Stimulated activated CD8-positive, alpha-beta memory T cell treated with anti-CD3 and anti-CD28 coated beads, Interleukin-7, amount 100 ng/mL, for 4 hours (primary cell): ENCODE measurements at regions not wholly inside any gene's neighbourhood (a gene's known extent, or its start where the extent isn't known, plus 50 kb on each side); places are given as distances from the start of the nearest gene placed in this dataset.

Experiments used
- DNase-seq, 2 donors: peaks; one replicate each; pipeline ENCODE4 v3.0.0-alpha.2; 2020; ENCODE audit warnings: low read depth in 2 of 2

- DNase-seq: no peak
These were observed 421.7 kb downstream of the INSC start for GRCh38 chr11:15536438-15536837.

- no peak for DNase-seq
These were observed 424.9 kb downstream of the INSC start for GRCh38 chr11:15539645-15540044.

GRCh38 chr11:15541079-15541478, 426.4 kb downstream of the INSC start:
- DNase-seq: no peak

- DNase-seq: no peak
These were observed 429.6 kb downstream of the INSC start for GRCh38 chr11:15544353-15544752.

- no peak for DNase-seq
These were observed 433.0 kb downstream of the INSC start for GRCh38 chr11:15547685-15548084.

GRCh38 chr11:15551901-15552851, 437.5 kb downstream of the INSC start:
- DNase-seq: no peak

GRCh38 chr11:15555161-15555560, 440.4 kb downstream of the INSC start:
- DNase-seq: no peak

GRCh38 chr11:15557457-15558230, 442.9 kb downstream of the INSC start:
- DNase-seq: no peak

- no peak for DNase-seq
These were observed 443.9 kb downstream of the INSC start for GRCh38 chr11:15558513-15559181.

- DNase-seq: no peak
These were observed 446.2 kb downstream of the INSC start for GRCh38 chr11:15560689-15561467.

GRCh38 chr11:15562230-15562629, 447.5 kb downstream of the INSC start:
- DNase-seq: no peak

GRCh38 chr11:15563054-15563453, 448.3 kb downstream of the INSC start:
- no peak for DNase-seq

- DNase-seq: no peak
These were observed 451.2 kb downstream of the INSC start for GRCh38 chr11:15565880-15566279.

- no peak for DNase-seq
These were observed 453.7 kb downstream of the INSC start for GRCh38 chr11:15568440-15568839.

- DNase-seq: no peak
These were observed 454.7 kb downstream of the INSC start for GRCh38 chr11:15569305-15570025.

- no peak for DNase-seq
These were observed 460.7 kb downstream of the INSC start for GRCh38 chr11:15575409-15575808.

- DNase-seq: no peak
These were observed 462.0 kb downstream of the INSC start for GRCh38 chr11:15576769-15577168.

GRCh38 chr11:15577519-15577918, 462.8 kb downstream of the INSC start:
- no peak for DNase-seq

- DNase-seq: no peak
These were observed 464.7 kb downstream of the INSC start for GRCh38 chr11:15579287-15580001.
